ENCODE measurements at regions not wholly inside any gene's neighbourhood (a gene's known extent, or its start where the extent isn't known, plus 50 kb on each side); places are given as distances from the start of the nearest gene placed in this dataset.

DNA sequence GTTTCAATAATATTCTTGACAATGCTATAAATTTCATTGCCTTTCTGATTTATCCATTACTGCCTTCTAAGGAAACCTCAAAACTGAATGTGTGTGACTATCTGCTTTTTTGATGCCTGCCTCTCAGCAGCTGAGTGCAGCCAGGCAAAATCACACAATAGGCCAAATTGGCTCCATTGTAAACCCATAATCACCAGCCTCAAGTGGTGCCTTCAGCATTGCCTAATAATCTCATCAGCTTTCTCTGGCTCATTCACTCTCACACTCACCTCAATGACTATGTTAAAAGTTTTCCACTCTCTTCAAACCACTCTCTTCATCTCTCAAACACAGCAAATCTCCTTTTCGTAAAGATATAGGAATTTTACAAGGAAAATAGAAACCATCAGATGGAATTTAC is 182.5 kb upstream of the COL1A2 start:
- Histone ChIP-seq H3K4me2 (ENCODE audit: low read depth, low read length) (no peak overlapping the region), H4K5ac (ENCODE audit: low read depth, low read length) (no peak overlapping the region), H4K8ac (ENCODE audit: low read depth in 2 of 2, low read length in 2 of 2) (no peak overlapping the region), H3K18ac (ENCODE audit: low read depth, low read length) (no peak overlapping the region), H3K4ac (ENCODE audit: low read depth, low read length) (no peak overlapping the region), H3K79me1 (ENCODE audit: low read depth in 1 of 2, low read length in 2 of 2) (no peaks in the 10 kb centered on the region), H4K20me1 (ENCODE audit: insufficient read depth, low read length) (no peaks in the 10 kb centered on the region), H2BK15ac (ENCODE audit: low read depth, low read length) (no peak overlapping the region), H3K27ac (ENCODE audit: insufficient read depth, low read length) (no peak overlapping the region), H2AK9ac (replicated peaks; ENCODE audit: low read depth, low read length, poor library complexity) (no peak overlapping the region), H2BK120ac (ENCODE audit: low read depth, low read length) (no peak overlapping the region), H3K56ac (ENCODE audit: extremely low read depth, insufficient read depth, low read length) (no peak overlapping the region), H3K9me1 (ENCODE audit: insufficient read depth, low read length) (no peaks in the 10 kb centered on the region), H3K9ac (ENCODE audit: low read depth, low read length) (no peak overlapping the region), H3K27me3 (ENCODE audit: control insufficient read depth, insufficient read depth, low read length) (no peaks in the 10 kb centered on the region), H2BK5ac (ENCODE audit: low read depth, low read length, poor library complexity, severe bottlenecking) (no peak overlapping the region), H2AK5ac (ENCODE audit: low read depth, low read length) (no peak overlapping the region), H3K4me1 (ENCODE audit: control insufficient read depth, insufficient read depth, low read length) (no peaks in the 10 kb centered on the region; the same call in 1 of the 2 replicates), H3K9me3 (ENCODE audit: control insufficient read depth, insufficient read depth, low read length) (no peaks in the 10 kb centered on the region), H3K36me3 (ENCODE audit: control insufficient read depth, insufficient read depth, low read length) (no peaks in the 10 kb centered on the region), H2AFZ (replicated peaks; ENCODE audit: low read length, poor library complexity) (no peak overlapping the region), H3K23ac (ENCODE audit: low read depth, low read length) (no peak overlapping the region), H3K4me3 (ENCODE audit: insufficient read depth, low read depth, low read length) (no peak overlapping the region), H3K14ac (replicated peaks; ENCODE audit: low read depth, low read length) (no peak overlapping the region), H2BK20ac (ENCODE audit: low read depth, low read length) (no peak overlapping the region), H4K91ac (ENCODE audit: insufficient read depth, low read depth, low read length) (no peak overlapping the region)
- DNase-seq (no peak), ATAC-seq (ENCODE audit: low read depth) (no peak)
- ChIA-PET POLR2A (ENCODE audit: unreplicated experiment) (no interaction called here), CTCF (interaction anchor here (1.9 kb wide), 1 partner anchor 10 kb away, joined by 5 read pairs; no protein-coding TSS in a partner anchor)
- TF ChIP-seq, protein P1, sequence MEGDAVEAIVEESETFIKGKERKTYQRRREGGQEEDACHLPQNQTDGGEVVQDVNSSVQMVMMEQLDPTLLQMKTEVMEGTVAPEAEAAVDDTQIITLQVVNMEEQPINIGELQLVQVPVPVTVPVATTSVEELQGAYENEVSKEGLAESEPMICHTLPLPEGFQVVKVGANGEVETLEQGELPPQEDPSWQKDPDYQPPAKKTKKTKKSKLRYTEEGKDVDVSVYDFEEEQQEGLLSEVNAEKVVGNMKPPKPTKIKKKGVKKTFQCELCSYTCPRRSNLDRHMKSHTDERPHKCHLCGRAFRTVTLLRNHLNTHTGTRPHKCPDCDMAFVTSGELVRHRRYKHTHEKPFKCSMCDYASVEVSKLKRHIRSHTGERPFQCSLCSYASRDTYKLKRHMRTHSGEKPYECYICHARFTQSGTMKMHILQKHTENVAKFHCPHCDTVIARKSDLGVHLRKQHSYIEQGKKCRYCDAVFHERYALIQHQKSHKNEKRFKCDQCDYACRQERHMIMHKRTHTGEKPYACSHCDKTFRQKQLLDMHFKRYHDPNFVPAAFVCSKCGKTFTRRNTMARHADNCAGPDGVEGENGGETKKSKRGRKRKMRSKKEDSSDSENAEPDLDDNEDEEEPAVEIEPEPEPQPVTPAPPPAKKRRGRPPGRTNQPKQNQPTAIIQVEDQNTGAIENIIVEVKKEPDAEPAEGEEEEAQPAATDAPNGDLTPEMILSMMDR (conservative IDR thresholded peaks at IDR 0.05; ENCODE audit: low read depth, low read length): no peak
- TF ChIP-seq FOS (IDR thresholded peaks at IDR 0.05; ENCODE audit: low read depth, low read length): no peak
- no peak for TF ChIP-seq MAFK (IDR thresholded peaks at IDR 0.05; ENCODE audit: low read depth, low read length)
- TF ChIP-seq NFE2L2 (IDR thresholded peaks at IDR 0.05; ENCODE audit: low read depth, low read length): no peak
- TF ChIP-seq RFX5 (IDR thresholded peaks at IDR 0.05; ENCODE audit: low read depth, low read length): no peak
- TF ChIP-seq, protein P2, sequence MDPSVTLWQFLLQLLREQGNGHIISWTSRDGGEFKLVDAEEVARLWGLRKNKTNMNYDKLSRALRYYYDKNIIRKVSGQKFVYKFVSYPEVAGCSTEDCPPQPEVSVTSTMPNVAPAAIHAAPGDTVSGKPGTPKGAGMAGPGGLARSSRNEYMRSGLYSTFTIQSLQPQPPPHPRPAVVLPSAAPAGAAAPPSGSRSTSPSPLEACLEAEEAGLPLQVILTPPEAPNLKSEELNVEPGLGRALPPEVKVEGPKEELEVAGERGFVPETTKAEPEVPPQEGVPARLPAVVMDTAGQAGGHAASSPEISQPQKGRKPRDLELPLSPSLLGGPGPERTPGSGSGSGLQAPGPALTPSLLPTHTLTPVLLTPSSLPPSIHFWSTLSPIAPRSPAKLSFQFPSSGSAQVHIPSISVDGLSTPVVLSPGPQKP (IDR thresholded peaks at IDR 0.05; ENCODE audit: borderline replicate concordance, low read depth, low read length): no peak
- TF ChIP-seq POLR2A (IDR thresholded peaks at IDR 0.05; ENCODE audit: low read depth, low read length): no peak
- BruUV-seq (replicated peaks): no TSS peak
- dilution Hi-C loops (cut with HindIII; ENCODE audit: low sequenced_read_pairs, unreplicated experiment) (no loop called here), in situ Hi-C loops (cut with MboI; ENCODE audit: low sequenced_read_pairs) (loop anchor here (5.0 to 25.0 kb wide), 2 partner anchors 310 to 975 kb away; partner anchors contain the start of genes HEPACAM2 and VPS50), intact Hi-C loops (cut with micrococcal nuclease) (no loop called here)
- 100% methylated on average over 1 of the region's 1 CpG; no CpG with 5 or more reads in 1 of the 2 experiments for WGBS, 2 experiments (ENCODE audit: extremely low coverage in 2 of 2, insufficient read length in 1 of 2)

Measured in IMR-90 (cell line).